DOHH2 (cell line): ENCODE measurements at regions not wholly inside any gene's neighbourhood (a gene's known extent, or its start where the extent isn't known, plus 50 kb on each side); places are given as distances from the start of the nearest gene placed in this dataset.

ENCODE experiments used
- EZH2phosphoT487 ChIP-seq: fragments of 200-600 bp; sonication (generic); IDR thresholded peaks from 2 replicates; pipeline ENCODE4 v1.6.1; 2017; ENCODE audit warnings: borderline replicate concordance, mild to moderate bottlenecking, antibody characterized with exemption, low read length, moderate library complexity, mixed read lengths
- TF ChIP-seq, protein P1 (sequence below): fragments of 200-600 bp; sonication (generic); IDR thresholded peaks from one replicate; pipeline ENCODE4 v1.5.1; 2014; ENCODE audit warnings: antibody characterized with exemption, mild to moderate bottlenecking, low read depth, low read length; ENCODE audit not compliant: poor library complexity, severe bottlenecking

DNA sequence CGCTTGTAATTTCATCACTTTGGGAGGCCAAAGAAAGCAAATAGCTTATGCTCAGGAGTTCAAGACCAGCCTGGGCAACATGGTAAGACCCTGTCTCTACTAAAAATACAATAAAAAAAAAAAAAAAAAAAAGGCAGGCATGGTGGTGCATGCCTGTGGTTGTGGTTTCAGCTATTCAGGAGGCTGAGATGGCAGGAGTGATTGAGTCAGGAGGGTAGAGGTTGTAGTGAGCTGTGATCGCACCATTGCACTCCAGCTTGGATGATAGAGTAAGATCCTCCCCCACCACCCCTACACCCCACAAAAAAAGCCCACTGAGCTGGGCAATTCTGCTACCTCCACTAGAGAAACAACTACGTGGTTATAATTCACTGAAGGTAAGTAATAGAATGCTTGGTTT, 118.8 kb upstream of the PCDH18 start:
- TF ChIP-seq, protein P1, sequence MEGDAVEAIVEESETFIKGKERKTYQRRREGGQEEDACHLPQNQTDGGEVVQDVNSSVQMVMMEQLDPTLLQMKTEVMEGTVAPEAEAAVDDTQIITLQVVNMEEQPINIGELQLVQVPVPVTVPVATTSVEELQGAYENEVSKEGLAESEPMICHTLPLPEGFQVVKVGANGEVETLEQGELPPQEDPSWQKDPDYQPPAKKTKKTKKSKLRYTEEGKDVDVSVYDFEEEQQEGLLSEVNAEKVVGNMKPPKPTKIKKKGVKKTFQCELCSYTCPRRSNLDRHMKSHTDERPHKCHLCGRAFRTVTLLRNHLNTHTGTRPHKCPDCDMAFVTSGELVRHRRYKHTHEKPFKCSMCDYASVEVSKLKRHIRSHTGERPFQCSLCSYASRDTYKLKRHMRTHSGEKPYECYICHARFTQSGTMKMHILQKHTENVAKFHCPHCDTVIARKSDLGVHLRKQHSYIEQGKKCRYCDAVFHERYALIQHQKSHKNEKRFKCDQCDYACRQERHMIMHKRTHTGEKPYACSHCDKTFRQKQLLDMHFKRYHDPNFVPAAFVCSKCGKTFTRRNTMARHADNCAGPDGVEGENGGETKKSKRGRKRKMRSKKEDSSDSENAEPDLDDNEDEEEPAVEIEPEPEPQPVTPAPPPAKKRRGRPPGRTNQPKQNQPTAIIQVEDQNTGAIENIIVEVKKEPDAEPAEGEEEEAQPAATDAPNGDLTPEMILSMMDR: no peak
- TF ChIP-seq EZH2phosphoT487: no peak
